OCI-LY3 (cell line): ENCODE measurements at regions not wholly inside any gene's neighbourhood (a gene's known extent, or its start where the extent isn't known, plus 50 kb on each side); places are given as distances from the start of the nearest gene placed in this dataset.

Source experiments
- H2AFZ ChIP-seq: fragments of 200-600, 300-600 bp; shearing (Covaris generic); 2 replicates; pipeline ENCODE4 v1.6.0; 2014; ENCODE audit warnings: antibody characterized with exemption, low read depth, low read length
- H3K27ac ChIP-seq: fragments of 200-600, 300-600 bp; sonication (generic); 2 replicates; pipeline ENCODE4 v1.5.1; 2014; ENCODE audit warnings: mild to moderate bottlenecking, low read length, moderate library complexity, mixed read lengths
- H3K27me3 ChIP-seq: fragments of 200-600, 300-600 bp; sonication (generic); 2 replicates; pipeline ENCODE4 v1.6.1; 2014; ENCODE audit warnings: low read depth, low read length, mixed read lengths
- H3K36me3 ChIP-seq: fragments of 200-600, 300-600 bp; sonication (generic); replicated peaks from 2 replicates; pipeline ENCODE3; 2014; ENCODE audit warnings: low read depth, low read length, mixed read lengths
- H3K4me1 ChIP-seq: fragments of 300-600, 200-600 bp; sonication (generic); 2 replicates; pipeline ENCODE4 v1.6.1; 2014; ENCODE audit warnings: low read length, mixed read lengths
- H3K4me2 ChIP-seq: fragments of 200-600, 300-600 bp; sonication (generic); 2 replicates; pipeline ENCODE4 v1.6.1; 2014; ENCODE audit warnings: low read length, mixed read lengths
- H3K4me3 ChIP-seq: fragments of 300-600, 200-600 bp; sonication (generic); 2 replicates; pipeline ENCODE4 v1.5.1; 2014; ENCODE audit warnings: antibody characterized with exemption, mild to moderate bottlenecking, low read length, moderate library complexity
- H3K79me2 ChIP-seq: fragments of 300-600, 200-600 bp; shearing (Covaris generic); 2 replicates; pipeline ENCODE4 v1.6.1; 2014; ENCODE audit warnings: mild to moderate bottlenecking, low read length, mixed read lengths
- H3K9ac ChIP-seq: fragments of 300-600, 200-600 bp; shearing (Covaris generic); 2 replicates; pipeline ENCODE4 v1.6.0; 2014; ENCODE audit warnings: mild to moderate bottlenecking, low read length, moderate library complexity
- H3K9me3 ChIP-seq: fragments of 200-600, 300-600 bp; shearing (Covaris generic); 2 replicates; pipeline ENCODE4 v1.6.1; 2014; ENCODE audit warnings: low read length, mixed read lengths; ENCODE audit not compliant: insufficient read depth
- H4K20me1 ChIP-seq: fragments of 200-600, 300-600 bp; sonication (generic); 2 replicates; pipeline ENCODE4 v1.6.1; 2016; ENCODE audit warnings: low read length, mixed read lengths; ENCODE audit not compliant: insufficient read depth
- CTCF ChIP-seq: fragments of 200-600, 300-600 bp; sonication (generic); IDR thresholded peaks from 2 replicates; pipeline ENCODE4 v1.5.1; 2014; ENCODE audit warnings: antibody characterized with exemption, low read length, low read depth
- EZH2phosphoT487 ChIP-seq: fragments of 200-600 bp; shearing (Covaris generic); IDR thresholded peaks from 2 replicates; pipeline ENCODE4 v1.6.1; 2018; ENCODE audit warnings: antibody characterized with exemption, mixed run types, low read depth

DNA sequence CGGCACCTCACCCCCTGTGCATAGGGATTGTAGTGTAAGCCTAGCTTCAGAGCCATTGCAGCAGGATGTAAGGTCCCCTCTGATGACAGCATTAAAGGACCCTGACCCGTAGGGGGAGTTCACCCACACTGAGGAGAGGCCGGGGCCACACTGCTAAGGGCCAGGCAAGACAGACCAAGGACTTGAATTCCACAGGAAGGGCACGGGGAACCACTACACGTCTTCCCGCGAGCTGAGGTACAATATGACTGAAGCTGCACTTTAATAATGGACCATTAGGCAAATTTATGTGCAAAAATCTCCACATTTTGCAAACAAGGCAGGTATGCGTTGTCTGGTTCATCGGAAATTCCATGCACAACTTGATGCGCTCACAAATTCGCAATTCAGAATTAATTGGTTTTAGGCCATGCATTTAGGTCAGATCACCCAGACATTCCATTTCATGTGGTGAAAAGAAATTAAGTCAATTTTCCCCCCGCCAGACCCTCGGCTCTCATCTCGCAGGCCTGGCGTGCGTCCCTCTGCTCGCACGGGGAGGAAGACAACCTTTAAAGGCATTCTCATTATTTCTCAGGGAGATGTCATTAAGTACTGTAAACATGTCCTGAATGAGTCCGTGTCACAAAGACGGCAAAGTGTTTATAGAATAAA is 111.8 kb downstream of the FOXA2 start:
- H3K4me1 ChIP-seq, result peaks cover 12% of the 10 kb centered on the region; the same call in 1 of the 2 replicates
- H3K4me3 ChIP-seq, result no peak overlapping the region
- H3K27ac ChIP-seq, result no peak overlapping the region
- H4K20me1 ChIP-seq, result no peaks in the 10 kb centered on the region
- no peak overlapping the region for H3K4me2 ChIP-seq
- no peak for TF ChIP-seq CTCF
- TF ChIP-seq EZH2phosphoT487, result no peak
- no peaks in the 10 kb centered on the region for H3K79me2 ChIP-seq
- H3K9me3 ChIP-seq, result no peaks in the 10 kb centered on the region
- H3K36me3 ChIP-seq, result no peaks in the 10 kb centered on the region
- H3K9ac ChIP-seq, result no peak overlapping the region
- no peaks in the 10 kb centered on the region for H3K27me3 ChIP-seq
- H2AFZ ChIP-seq, result no peak overlapping the region

- H3K4me1 ChIP-seq, result peaks cover 12% of the 10 kb centered on the region; the same call in 1 of the 2 replicates
- H4K20me1 ChIP-seq, result no peaks in the 10 kb centered on the region
- H3K4me3 ChIP-seq, result no peak overlapping the region
- no peak overlapping the region for H3K27ac ChIP-seq
- no peak overlapping the region for H2AFZ ChIP-seq
- no peaks in the 10 kb centered on the region for H3K79me2 ChIP-seq
- no peak for TF ChIP-seq EZH2phosphoT487
- TF ChIP-seq CTCF, result no peak
- H3K36me3 ChIP-seq, result no peaks in the 10 kb centered on the region
- H3K4me2 ChIP-seq, result no peak overlapping the region
- H3K9ac ChIP-seq, result no peak overlapping the region
- no peaks in the 10 kb centered on the region for H3K9me3 ChIP-seq
- H3K27me3 ChIP-seq, result 0 out of 2 replicates have a peak, but pooled peaks cover under 1% of the 10 kb centered on the region
Observed at GRCh38 chr20:22471156-22471836, 113.1 kb downstream of the FOXA2 start.

DNA sequence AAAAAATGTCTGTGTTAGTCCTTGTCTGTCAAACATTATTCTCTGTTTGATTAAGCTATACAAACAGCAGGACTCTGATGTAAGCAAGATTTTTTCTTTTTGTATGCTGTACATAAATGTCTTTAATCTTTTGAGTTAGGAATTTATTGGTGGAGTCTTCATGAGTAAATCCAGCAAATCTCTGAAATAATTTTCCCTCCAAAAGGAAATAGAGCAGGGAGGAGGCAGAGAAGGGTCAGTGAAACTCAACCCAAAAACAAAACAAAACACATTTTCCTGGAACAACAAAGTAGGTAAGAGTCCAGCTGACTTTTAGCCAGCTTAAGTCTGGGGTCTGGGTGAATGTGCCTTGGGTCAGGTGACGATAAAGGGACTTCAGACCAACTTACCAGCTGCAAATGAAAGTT is 113.7 kb downstream of the FOXA2 start:
- Histone ChIP-seq H3K36me3 (no peaks in the 10 kb centered on the region), H2AFZ (no peak overlapping the region), H3K4me2 (no peak overlapping the region), H3K27ac (no peak overlapping the region), H4K20me1 (no peaks in the 10 kb centered on the region), H3K9ac (no peak overlapping the region), H3K79me2 (no peaks in the 10 kb centered on the region), H3K9me3 (no peaks in the 10 kb centered on the region), H3K4me1 (peaks cover 7% of the 10 kb centered on the region; the same call in 1 of the 2 replicates), H3K27me3 (0 out of 2 replicates have a peak, but pooled peaks cover 3% of the 10 kb centered on the region), H3K4me3 (no peak overlapping the region)
- TF ChIP-seq EZH2phosphoT487, result no peak
- no peak for TF ChIP-seq CTCF

- no peak overlapping the region for H3K27ac ChIP-seq
- H4K20me1 ChIP-seq, result no peaks in the 10 kb centered on the region
- no peaks in the 10 kb centered on the region for H3K79me2 ChIP-seq
- H3K36me3 ChIP-seq, result no peaks in the 10 kb centered on the region
- H3K4me2 ChIP-seq, result no peak overlapping the region
- H3K4me3 ChIP-seq, result no peak overlapping the region
- 0 out of 2 replicates have a peak, but pooled peaks cover 5% of the 10 kb centered on the region for H3K27me3 ChIP-seq
- TF ChIP-seq EZH2phosphoT487 (no peak), CTCF (no peak)
- H2AFZ ChIP-seq, result no peak overlapping the region
- H3K4me1 ChIP-seq, result no peaks in the 10 kb centered on the region
- no peak overlapping the region for H3K9ac ChIP-seq
- H3K9me3 ChIP-seq, result no peaks in the 10 kb centered on the region
Observed at GRCh38 chr20:22466447-22467171, 117.8 kb downstream of the FOXA2 start.
